H1 (cell line): ENCODE measurements at regions not wholly inside any gene's neighbourhood (a gene's known extent, or its start where the extent isn't known, plus 50 kb on each side); places are given as distances from the start of the nearest gene placed in this dataset.

Source experiments
- JUN ChIP-seq: IDR thresholded peaks from 2 replicates; pipeline ENCODE4 v1.6.1; 2011; ENCODE audit warnings: low read depth, mild to moderate bottlenecking, improper control_type of control experiment, low read length
- NANOG ChIP-seq: IDR thresholded peaks from 2 replicates; pipeline ENCODE4 v1.6.1; 2011; ENCODE audit warnings: low read length, low read depth, mild to moderate bottlenecking, inconsistent platforms; ENCODE audit not compliant: insufficient read depth, poor library complexity, severe bottlenecking

- TF ChIP-seq NANOG, result no peak
- TF ChIP-seq JUN, result no peak
Observed at GRCh38 chr10:45198486-45199204, 116.8 kb downstream of the OR13A1 start (continued).
